GM19023 (cell line): ENCODE measurements at regions not wholly inside any gene's neighbourhood (a gene's known extent, or its start where the extent isn't known, plus 50 kb on each side); places are given as distances from the start of the nearest gene placed in this dataset.

Experiments used
- ATAC-seq: cut with Tn5 transposase; IDR thresholded peaks from one replicate; pipeline ENCODE4 v1.9.1; 2021; ENCODE audit warnings: mild to moderate bottlenecking, moderate library complexity; ENCODE audit not compliant: unreplicated experiment

GRCh38 chr7:17120756-17121155, 177.7 kb upstream of the AHR start:
- no peak for ATAC-seq

- ATAC-seq: no peak
Measured at GRCh38 chr7:17121671-17122070, 176.8 kb upstream of the AHR start.

DNA sequence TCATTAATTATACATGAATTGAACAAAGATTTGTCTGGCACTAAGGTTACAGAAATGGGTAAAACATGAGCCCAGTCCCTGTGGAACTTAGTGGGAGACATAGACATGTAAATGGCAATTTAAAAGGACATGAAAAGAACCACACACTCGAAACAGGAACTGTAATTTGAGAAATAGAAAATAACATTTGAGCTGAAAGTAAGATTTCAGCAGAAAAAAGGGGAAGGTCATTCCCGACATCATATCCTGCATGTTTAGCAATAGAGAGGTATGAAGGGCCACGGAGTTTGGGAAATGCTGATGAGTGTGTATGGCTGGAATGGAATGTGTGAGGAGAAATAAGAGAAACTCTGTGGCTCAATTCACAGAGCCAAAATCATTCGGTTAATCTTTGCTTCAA, 175.4 kb upstream of the AHR start:
- no peak for ATAC-seq

DNA sequence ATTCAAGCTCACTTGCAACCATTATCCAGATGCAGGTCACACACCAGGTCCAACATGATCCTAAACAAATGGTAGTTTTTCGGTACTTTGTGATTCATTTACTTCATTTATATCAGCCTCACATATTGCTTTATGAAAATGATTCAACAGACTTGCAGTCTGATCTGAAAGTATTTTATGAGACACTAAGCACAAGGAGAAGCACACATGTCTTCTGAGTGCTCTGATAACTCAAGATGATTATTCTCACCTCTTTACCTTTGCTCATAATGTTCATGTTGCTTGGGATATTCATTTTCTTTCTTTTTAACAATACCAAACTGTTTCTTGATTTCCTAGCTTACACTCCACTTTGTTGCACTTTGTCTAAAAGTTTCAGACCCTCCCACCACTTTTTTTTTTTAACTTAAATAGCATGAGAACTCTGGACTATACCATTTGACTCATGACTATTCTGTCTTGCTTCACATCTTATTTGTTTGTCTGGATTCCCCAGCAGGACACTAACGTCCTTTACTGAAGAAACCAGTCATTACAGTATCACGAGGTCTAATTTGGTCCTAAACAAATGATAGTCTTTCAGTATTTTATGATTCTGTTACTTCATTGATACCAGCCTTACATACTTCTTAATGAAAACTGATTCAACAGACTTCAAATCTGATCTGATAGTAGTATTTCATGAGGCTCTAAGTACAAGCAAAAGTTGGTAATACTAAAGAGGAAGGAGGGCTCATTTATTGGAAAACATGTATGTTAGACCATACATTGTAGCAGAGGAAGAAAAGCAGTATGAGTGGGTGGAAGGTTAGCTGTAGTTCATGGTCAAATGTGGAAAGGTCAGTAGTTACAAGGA, 171.8 kb upstream of the AHR start:
- ATAC-seq: peak; percentile 84

DNA sequence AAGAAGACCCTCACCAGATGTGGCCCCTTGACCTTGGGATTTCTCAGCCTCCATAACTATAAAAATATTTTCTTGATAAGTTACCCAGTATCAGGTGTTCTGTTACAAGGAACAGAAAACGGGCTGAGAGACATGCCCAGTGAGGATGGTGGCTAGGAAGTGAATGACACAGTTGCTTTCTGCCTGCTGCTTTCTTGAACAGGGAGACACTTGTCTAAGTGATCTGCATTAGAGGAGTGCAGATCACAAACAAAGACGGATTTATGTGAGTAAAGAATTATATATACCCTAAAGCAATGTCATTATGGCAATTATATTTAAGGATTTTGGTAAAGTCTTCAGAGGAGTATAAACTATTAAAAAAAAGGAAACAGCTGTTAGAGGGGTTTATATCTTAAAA, 169.2 kb upstream of the AHR start:
- no peak for ATAC-seq

- ATAC-seq: no peak
Measured at GRCh38 chr7:17130281-17131059, 168.0 kb upstream of the AHR start.

DNA sequence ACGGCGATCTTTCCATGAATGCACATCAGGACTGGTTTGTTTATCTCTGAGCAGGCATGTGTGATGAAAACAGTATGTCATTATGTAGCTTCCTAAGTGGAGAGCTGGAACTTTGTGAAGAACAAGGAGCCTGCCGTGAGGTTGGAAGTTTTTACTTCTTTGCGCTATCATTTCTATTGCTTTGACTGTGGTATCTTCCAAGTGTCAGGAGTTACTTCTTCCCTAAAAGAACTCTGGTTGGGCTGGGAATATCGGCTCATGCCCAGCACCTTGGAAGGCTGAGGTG, 167.4 kb upstream of the AHR start:
- ATAC-seq: no peak

- ATAC-seq: peak; percentile 49
Measured at GRCh38 chr7:17131983-17132655, 166.3 kb upstream of the AHR start.

GRCh38 chr7:17132726-17133125, 165.7 kb upstream of the AHR start:
- ATAC-seq: no peak

- no peak for ATAC-seq
Measured at GRCh38 chr7:17133977-17134376, 164.5 kb upstream of the AHR start.

GRCh38 chr7:17134786-17135185, 163.7 kb upstream of the AHR start:
- ATAC-seq: peak; percentile 79

- no peak for ATAC-seq
Measured at GRCh38 chr7:17136126-17136525, 162.3 kb upstream of the AHR start.

GRCh38 chr7:17139081-17139480, 159.4 kb upstream of the AHR start:
- ATAC-seq: no peak

GRCh38 chr7:17140406-17140805, 158.0 kb upstream of the AHR start:
- ATAC-seq: no peak

DNA sequence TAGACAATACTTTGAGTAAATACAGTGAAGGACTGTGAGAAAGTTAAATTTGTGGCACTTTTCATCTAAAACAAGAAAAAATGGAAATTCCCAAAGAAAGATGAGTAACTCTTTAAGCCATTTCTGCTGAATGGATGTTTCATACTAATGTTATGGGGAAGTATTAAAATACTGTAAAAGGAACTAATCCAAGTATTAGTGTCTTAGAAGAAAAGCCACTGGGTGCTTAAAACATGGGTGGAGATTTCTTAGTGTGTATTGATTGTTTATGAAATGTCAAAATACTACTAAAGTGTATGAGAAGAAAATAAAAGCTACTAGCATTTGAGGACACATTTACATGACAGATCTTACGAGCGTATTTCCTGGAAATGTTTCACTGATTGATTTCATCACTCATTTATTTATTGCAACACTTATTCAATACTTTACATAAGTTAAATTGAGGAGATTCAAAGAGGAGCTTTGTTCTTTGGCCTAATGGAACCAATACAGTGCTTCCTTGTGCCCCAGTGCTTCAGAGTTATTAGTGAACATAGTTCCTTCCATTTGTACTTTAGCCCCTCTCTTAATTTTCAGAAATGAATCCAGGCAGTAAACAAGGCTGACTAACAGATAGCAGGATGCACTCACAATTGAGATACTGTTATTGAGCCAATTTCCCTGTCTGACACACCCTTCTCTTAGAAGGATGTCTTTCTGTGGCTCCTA, 155.5 kb upstream of the AHR start:
- no peak for ATAC-seq

GRCh38 chr7:17144322-17144721, 154.1 kb upstream of the AHR start:
- ATAC-seq: no peak

DNA sequence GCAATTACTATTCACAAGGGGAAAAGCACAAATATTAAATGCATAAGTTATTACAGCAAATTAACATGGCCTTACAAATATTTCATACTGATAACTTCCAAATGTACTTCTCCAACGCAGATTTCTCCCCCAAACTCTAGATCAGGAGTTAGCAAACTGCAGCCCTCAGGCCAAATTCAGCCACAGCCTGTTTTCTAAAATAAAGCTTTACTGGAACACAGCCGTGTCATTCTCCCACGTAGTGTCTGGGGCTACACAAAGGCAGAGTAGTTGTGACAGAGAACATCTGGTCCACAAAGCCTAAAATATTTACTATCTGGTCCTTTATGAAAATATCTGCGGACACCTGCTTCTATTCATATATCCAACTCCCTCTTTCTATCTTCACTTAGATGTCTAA, 151.8 kb upstream of the AHR start:
- ATAC-seq: no peak

GRCh38 chr7:17147409-17147808, 151.0 kb upstream of the AHR start:
- ATAC-seq: no peak

DNA sequence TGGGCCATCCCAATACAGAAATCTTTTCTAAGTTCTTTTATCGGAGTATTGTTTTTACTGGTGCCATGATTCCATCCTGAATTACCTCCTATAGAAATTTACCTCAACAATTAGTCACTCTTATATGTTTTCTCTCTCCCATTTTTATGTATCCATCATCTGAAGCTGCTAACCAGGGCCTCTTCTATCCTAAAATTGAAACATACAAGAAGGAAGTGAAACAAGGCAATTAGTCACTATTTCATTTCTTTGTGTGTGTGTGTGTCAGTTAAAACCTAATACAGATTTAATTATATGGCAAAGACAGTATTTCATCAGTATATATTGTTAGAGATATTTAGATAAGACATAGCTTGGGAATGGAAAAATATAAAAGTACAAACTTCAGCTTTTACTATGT, 148.4 kb upstream of the AHR start:
- no peak for ATAC-seq

DNA sequence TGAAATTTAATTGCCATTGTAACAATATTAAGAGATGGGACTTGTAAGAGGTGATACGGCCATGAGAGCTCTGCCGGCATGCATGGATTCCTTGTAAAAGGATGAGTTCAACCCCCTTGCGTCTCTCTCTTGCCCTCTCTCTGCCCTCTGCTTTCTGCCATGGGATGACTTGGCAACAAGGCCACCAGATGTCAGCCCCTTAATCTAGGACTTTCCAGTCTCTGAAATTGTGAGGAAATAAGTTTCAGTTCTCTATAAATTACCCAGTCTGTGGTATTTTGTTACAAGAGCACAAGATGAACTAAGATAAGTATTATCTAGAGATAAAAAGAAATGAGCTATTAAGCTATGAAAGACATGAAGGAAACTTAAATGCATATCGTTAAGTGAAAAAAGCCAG, 145.7 kb upstream of the AHR start:
- peak; percentile 47 for ATAC-seq

DNA sequence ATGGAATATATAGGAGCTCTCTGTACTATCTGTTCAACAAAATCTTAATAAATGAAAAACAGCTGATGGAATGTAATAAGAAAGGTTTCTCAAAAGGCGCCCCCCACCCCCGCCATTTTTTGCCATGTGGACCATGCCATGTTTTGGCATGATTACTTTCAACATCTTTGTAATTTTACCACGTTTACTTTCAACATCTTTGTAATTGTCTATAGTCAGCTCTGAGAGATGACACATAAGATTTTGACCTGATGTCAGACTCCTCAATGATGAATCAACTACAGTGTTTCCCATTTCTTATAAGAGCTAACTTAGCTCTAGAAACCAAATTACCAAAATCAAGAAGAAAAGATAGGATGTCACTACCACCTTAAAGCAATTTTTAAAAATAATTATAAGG, 144.9 kb upstream of the AHR start:
- no peak for ATAC-seq
